ENCODE measurements at regions not wholly inside any gene's neighbourhood (a gene's known extent, or its start where the extent isn't known, plus 50 kb on each side); places are given as distances from the start of the nearest gene placed in this dataset.

DNA sequence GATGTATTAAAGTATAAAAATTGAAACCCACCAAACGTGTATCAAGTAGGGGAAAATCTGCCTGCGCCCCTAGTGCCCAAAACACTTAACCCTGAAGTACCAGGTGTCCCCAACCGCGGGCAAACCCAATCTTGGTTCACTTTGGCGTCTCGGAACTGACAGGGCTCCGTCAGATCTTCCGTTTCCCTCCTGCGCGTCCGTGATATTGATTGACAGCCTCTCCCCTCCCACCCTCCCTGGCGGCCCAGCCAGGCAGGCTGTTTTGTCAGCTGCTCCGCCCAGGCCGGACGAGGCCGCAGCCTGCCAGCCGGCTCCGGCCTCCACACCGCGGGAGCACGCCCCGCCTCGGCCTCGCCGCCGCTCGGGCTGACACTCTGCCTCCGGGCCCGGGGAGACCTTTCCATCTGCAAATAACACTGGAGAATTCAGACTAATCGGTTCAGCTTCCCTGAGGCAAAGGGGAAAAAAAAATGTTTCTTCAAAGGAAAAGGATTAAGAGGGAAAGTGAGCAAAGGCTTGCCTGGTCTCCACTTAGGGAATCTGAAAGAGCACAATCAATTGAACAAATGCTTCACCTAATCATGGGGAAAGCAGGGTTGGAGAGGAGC is 234.9 kb upstream of the MCHR2 start:
- Histone ChIP-seq H3K4me3 (peak overlapping the region; percentile 69; the same call in 1 of the 2 replicates), H3K9ac (ENCODE audit: control insufficient read depth, insufficient read depth, low read length) (peak overlapping the region; percentile 28; the same call in 1 of the 2 replicates), H3K79me2 (ENCODE audit: control insufficient read depth, insufficient read depth, low read length) (no peaks in the 10 kb centered on the region), H3K27ac (ENCODE audit: control insufficient read depth, insufficient read depth) (peak overlapping the region; percentile 20; the same call in 1 of the 2 replicates), H3K4me2 (ENCODE audit: control insufficient read depth, insufficient read depth) (peak overlapping the region; percentile 75), H4K20me1 (ENCODE audit: control insufficient read depth, insufficient read depth) (no peaks in the 10 kb centered on the region), H3K9me3 (replicated peaks; ENCODE audit: control insufficient read depth, insufficient read depth, low read length) (no peaks in the 10 kb centered on the region), H3K27me3 (replicated peaks in 1 of 2; ENCODE audit: control insufficient read depth in 2 of 2, insufficient read depth in 2 of 2, low read length in 1 of 2) (no peaks in the 10 kb centered on the region), H3K36me3 (ENCODE audit: control insufficient read depth in 2 of 2, insufficient read depth in 2 of 2, low read length in 1 of 2) (no peaks in the 10 kb centered on the region), H3K4me1 (ENCODE audit: control insufficient read depth, insufficient read depth, low read length) (no peaks in the 10 kb centered on the region), H2AFZ (ENCODE audit: control insufficient read depth, low read depth, low read length) (peak overlapping the region; percentile 93)
- peak; percentile 37 for DNase-seq (ENCODE audit: low read depth, low spot score)
- intact Hi-C loops (cut with micrococcal nuclease; ENCODE audit: unreplicated experiment) = no loop called here
- RAD21 ChIA-PET (ENCODE audit: unreplicated experiment) = interaction anchor here (1.1 to 2.2 kb wide), 3 partner anchors 29 to 75 kb away, joined by 3 to 5 read pairs (median 4); no protein-coding TSS in a partner anchor
- POLR2A ChIA-PET = no interaction called here
- no TSS peak for BruUV-seq (replicated peaks)
- in situ Hi-C loops (cut with MboI) = no loop called here
- SMC1A ChIA-PET (ENCODE audit: uncharacterized antibody, unreplicated experiment) = interaction anchor here (1.0 to 2.6 kb wide), 11 partner anchors 10 to 119 kb away, joined by 3 to 12 read pairs (median 4); no protein-coding TSS in a partner anchor
- ATAC-seq = peak; percentile 99
- under 1% methylated on average over 19 of the region's 30 CpGs for WGBS (ENCODE audit: insufficient coverage, insufficient replicate concordance, low lambda C conversion rate, missing lambda C conversion rate)
- CTCF ChIA-PET = interaction anchor here (1.0 to 2.3 kb wide), 4 partner anchors 15 to 114 kb away, joined by 3 to 6 read pairs (median 3); no protein-coding TSS in a partner anchor
- FAIRE-seq = peak; percentile 56
- TF ChIP-seq, protein P1, sequence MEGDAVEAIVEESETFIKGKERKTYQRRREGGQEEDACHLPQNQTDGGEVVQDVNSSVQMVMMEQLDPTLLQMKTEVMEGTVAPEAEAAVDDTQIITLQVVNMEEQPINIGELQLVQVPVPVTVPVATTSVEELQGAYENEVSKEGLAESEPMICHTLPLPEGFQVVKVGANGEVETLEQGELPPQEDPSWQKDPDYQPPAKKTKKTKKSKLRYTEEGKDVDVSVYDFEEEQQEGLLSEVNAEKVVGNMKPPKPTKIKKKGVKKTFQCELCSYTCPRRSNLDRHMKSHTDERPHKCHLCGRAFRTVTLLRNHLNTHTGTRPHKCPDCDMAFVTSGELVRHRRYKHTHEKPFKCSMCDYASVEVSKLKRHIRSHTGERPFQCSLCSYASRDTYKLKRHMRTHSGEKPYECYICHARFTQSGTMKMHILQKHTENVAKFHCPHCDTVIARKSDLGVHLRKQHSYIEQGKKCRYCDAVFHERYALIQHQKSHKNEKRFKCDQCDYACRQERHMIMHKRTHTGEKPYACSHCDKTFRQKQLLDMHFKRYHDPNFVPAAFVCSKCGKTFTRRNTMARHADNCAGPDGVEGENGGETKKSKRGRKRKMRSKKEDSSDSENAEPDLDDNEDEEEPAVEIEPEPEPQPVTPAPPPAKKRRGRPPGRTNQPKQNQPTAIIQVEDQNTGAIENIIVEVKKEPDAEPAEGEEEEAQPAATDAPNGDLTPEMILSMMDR (IDR thresholded peaks at IDR 0.05 in 2 of 3, conservative IDR thresholded peaks at IDR 0.05 in 1 of 3; ENCODE audit: control insufficient read depth in 2 of 3, extremely low read depth in 1 of 3, insufficient read depth in 1 of 3, low read depth in 3 of 3, low read length in 3 of 3) = peak in 2 of 3 experiments; percentile 21 to 28; a peak in 1 of 6 replicates
- TF ChIP-seq, protein P2, sequence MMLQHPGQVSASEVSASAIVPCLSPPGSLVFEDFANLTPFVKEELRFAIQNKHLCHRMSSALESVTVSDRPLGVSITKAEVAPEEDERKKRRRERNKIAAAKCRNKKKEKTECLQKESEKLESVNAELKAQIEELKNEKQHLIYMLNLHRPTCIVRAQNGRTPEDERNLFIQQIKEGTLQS (IDR thresholded peaks at IDR 0.05; ENCODE audit: borderline replicate concordance, extremely low read depth, low read depth, low read length) = no peak
- TF ChIP-seq CHD2 (IDR thresholded peaks at IDR 0.05; ENCODE audit: borderline replicate concordance, low read depth, low read length) (no peak), FOS (IDR thresholded peaks at IDR 0.05; ENCODE audit: borderline replicate concordance, extremely low read depth, insufficient read length) (no peak), JUND (IDR thresholded peaks at IDR 0.05; ENCODE audit: low read depth, low read length) (no peak), FOXK2 (IDR thresholded peaks at IDR 0.05) (no peak), STAT1 (conservative IDR thresholded peaks at IDR 0.05) (no peak), MYB (IDR thresholded peaks at IDR 0.05; ENCODE audit: borderline replicate concordance, low read depth, low read length) (no peak), ZBED1 (IDR thresholded peaks at IDR 0.05; ENCODE audit: borderline replicate concordance) (no peak), MEF2A (IDR thresholded peaks at IDR 0.05; ENCODE audit: insufficient read depth, low read depth, low read length) (no peak), RB1 (IDR thresholded peaks at IDR 0.05; ENCODE audit: borderline replicate concordance) (no peak), RUNX3 (IDR thresholded peaks at IDR 0.05; ENCODE audit: low read length) (peak; percentile 40; the same call in 1 of the 2 replicates), GABPA (IDR thresholded peaks at IDR 0.05; ENCODE audit: low read depth) (no peak), MTA3 (IDR thresholded peaks at IDR 0.05; ENCODE audit: borderline replicate concordance, low read length) (no peak), LARP7 (IDR thresholded peaks at IDR 0.05) (no peak), TBL1XR1 (IDR thresholded peaks at IDR 0.05; ENCODE audit: low read depth, low read length) (no peak), SMAD5 (IDR thresholded peaks at IDR 0.05; ENCODE audit: low read depth) (no peak)
- TF ChIP-seq, protein P3, sequence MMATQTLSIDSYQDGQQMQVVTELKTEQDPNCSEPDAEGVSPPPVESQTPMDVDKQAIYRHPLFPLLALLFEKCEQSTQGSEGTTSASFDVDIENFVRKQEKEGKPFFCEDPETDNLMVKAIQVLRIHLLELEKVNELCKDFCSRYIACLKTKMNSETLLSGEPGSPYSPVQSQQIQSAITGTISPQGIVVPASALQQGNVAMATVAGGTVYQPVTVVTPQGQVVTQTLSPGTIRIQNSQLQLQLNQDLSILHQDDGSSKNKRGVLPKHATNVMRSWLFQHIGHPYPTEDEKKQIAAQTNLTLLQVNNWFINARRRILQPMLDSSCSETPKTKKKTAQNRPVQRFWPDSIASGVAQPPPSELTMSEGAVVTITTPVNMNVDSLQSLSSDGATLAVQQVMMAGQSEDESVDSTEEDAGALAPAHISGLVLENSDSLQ (IDR thresholded peaks at IDR 0.05) = peak; percentile 94
- TF ChIP-seq, protein P4, sequence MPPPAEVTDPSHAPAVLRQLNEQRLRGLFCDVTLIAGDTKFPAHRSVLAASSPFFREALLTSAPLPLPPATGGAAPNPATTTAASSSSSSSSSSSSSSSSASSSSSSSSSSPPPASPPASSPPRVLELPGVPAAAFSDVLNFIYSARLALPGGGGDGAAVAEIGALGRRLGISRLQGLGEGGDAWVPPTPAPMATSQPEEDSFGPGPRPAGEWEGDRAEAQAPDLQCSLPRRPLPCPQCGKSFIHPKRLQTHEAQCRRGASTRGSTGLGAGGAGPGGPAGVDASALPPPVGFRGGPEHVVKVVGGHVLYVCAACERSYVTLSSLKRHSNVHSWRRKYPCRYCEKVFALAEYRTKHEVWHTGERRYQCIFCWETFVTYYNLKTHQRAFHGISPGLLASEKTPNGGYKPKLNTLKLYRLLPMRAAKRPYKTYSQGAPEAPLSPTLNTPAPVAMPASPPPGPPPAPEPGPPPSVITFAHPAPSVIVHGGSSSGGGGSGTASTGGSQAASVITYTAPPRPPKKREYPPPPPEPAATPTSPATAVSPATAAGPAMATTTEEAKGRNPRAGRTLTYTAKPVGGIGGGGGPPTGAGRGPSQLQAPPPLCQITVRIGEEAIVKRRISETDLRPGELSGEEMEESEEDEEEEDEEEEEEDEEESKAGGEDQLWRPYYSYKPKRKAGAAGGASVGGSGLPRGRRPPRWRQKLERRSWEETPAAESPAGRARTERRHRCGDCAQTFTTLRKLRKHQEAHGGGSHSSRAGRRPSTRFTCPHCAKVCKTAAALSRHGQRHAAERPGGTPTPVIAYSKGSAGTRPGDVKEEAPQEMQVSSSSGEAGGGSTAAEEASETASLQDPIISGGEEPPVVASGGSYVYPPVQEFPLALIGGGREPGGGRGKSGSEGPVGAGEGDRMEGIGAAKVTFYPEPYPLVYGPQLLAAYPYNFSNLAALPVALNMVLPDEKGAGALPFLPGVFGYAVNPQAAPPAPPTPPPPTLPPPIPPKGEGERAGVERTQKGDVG (CRISPR knock-in tag; IDR thresholded peaks at IDR 0.05) = no peak

All from GM12878 (cell line).